Neural cell (in vitro differentiated cells): ENCODE measurements at regions not wholly inside any gene's neighbourhood (a gene's known extent, or its start where the extent isn't known, plus 50 kb on each side); places are given as distances from the start of the nearest gene placed in this dataset.

Experiments used
- H2AFZ ChIP-seq: fragments of 200-600, 300-800 bp; sonication (generic), shearing (Covaris generic); 2 replicates; pipeline ENCODE4 v1.6.0; 2014; ENCODE audit warnings: low read depth, mild to moderate bottlenecking, antibody characterized with exemption, low read length, moderate library complexity
- H3F3A ChIP-seq: fragments of 200-600 bp; shearing (Covaris generic); 2 replicates; pipeline ENCODE4 v1.6.1; 2016; ENCODE audit warnings: mild to moderate bottlenecking, moderate library complexity, mixed read lengths, antibody characterized with exemption, low read length; ENCODE audit not compliant: insufficient read depth, poor library complexity, severe bottlenecking
- H3K27ac ChIP-seq: fragments of 200-600, 300-800 bp; sonication (generic), shearing (Covaris generic); 2 replicates; pipeline ENCODE4 v1.5.1; 2014; ENCODE audit warnings: mild to moderate bottlenecking, low read length, moderate library complexity
- H3K27me3 ChIP-seq: fragments of 300-800, 200-600 bp; sonication (generic), shearing (Covaris generic); 2 replicates; pipeline ENCODE4 v1.6.0; 2014; ENCODE audit warnings: mild to moderate bottlenecking, low read depth, low read length, moderate library complexity; ENCODE audit not compliant: insufficient read depth
- H3K36me3 ChIP-seq: fragments of 300-800, 200-600 bp; sonication (generic), shearing (Covaris generic); 2 replicates; pipeline ENCODE4 v1.5.1; 2014; ENCODE audit warnings: mild to moderate bottlenecking, antibody characterized with exemption, low read length, moderate library complexity; ENCODE audit not compliant: insufficient read depth
- H3K4me2 ChIP-seq: fragments of 300-800, 200-600 bp; sonication (generic), shearing (Covaris generic); 2 replicates; pipeline ENCODE4 v1.6.0; 2014; ENCODE audit warnings: mild to moderate bottlenecking, low read length
- H3K4me3 ChIP-seq: fragments of 300-800, 200-600 bp; sonication (generic), shearing (Covaris generic); 2 replicates; pipeline ENCODE4 v1.5.1; 2014; ENCODE audit warnings: mild to moderate bottlenecking, low read length, moderate library complexity
- H3K79me2 ChIP-seq: fragments of 200-600 bp; shearing (Covaris generic); replicated peaks from 2 replicates; pipeline ENCODE4 v1.6.0; 2014; ENCODE audit warnings: mild to moderate bottlenecking, low read length, moderate library complexity; ENCODE audit not compliant: insufficient read depth
- H3K9ac ChIP-seq: fragments of 300-800, 200-600 bp; sonication (generic), shearing (Covaris generic); 2 replicates; pipeline ENCODE4 v1.6.1; 2016; ENCODE audit warnings: mild to moderate bottlenecking, low read length, mixed read lengths
- H3K9me2 ChIP-seq: fragments of 200-600 bp; shearing (Covaris generic); 2 replicates; pipeline ENCODE4 v1.6.1; 2016; ENCODE audit warnings: mild to moderate bottlenecking, low read length, mixed read lengths; ENCODE audit not compliant: insufficient read depth
- H3K9me3 ChIP-seq: fragments of 200-600, 300-800 bp; sonication (generic), shearing (Covaris generic); 2 replicates; pipeline ENCODE4 v1.6.1; 2016; ENCODE audit warnings: mild to moderate bottlenecking, mixed run types, low read length, moderate library complexity, mixed read lengths
- H4K20me1 ChIP-seq: fragments of 200-600 bp; shearing (Covaris generic); 2 replicates; pipeline ENCODE4 v1.6.1; 2016; ENCODE audit warnings: mild to moderate bottlenecking, mixed run types; ENCODE audit not compliant: insufficient read depth
- CTCF ChIP-seq: fragments of 450-650 bp; IDR thresholded peaks from 2 replicates; pipeline ENCODE4 v1.5.1; 2014; ENCODE audit warnings: antibody characterized with exemption, mild to moderate bottlenecking, moderate library complexity; ENCODE audit not compliant: poor library complexity, severe bottlenecking
- EP300 ChIP-seq: fragments of 450-650 bp; conservative IDR thresholded peaks from 2 replicates; pipeline ENCODE4 v1.6.1; 2014; ENCODE audit warnings: antibody characterized with exemption, mild to moderate bottlenecking, moderate library complexity; ENCODE audit not compliant: poor library complexity, severe bottlenecking
- EZH2 ChIP-seq: fragments of 200-600, 300-800 bp; shearing (Covaris generic), sonication (generic); IDR thresholded peaks from 2 replicates; pipeline ENCODE4 v1.6.1; 2014; ENCODE audit warnings: antibody characterized with exemption, low read length, borderline replicate concordance, mild to moderate bottlenecking; ENCODE audit not compliant: insufficient read depth, poor library complexity, severe bottlenecking
- MXI1 ChIP-seq: fragments of 450-650 bp; conservative IDR thresholded peaks from 2 replicates; pipeline ENCODE4 v1.6.1; 2014; ENCODE audit warnings: antibody characterized with exemption, mild to moderate bottlenecking; ENCODE audit not compliant: poor library complexity, severe bottlenecking
- POLR2AphosphoS5 ChIP-seq: IDR thresholded peaks from 2 replicates; pipeline ENCODE4 v1.6.1; 2012
- RAD21 ChIP-seq: fragments of 450-650 bp; conservative IDR thresholded peaks from 2 replicates; pipeline ENCODE4 v1.6.1; 2014; ENCODE audit warnings: antibody characterized with exemption, mild to moderate bottlenecking, moderate library complexity
- REST ChIP-seq: IDR thresholded peaks from 2 replicates; pipeline ENCODE4 v1.6.1; 2012; ENCODE audit warnings: borderline replicate concordance
- SMC3 ChIP-seq: fragments of 450-650 bp; conservative IDR thresholded peaks from 2 replicates; pipeline ENCODE4 v1.6.1; 2014; ENCODE audit warnings: antibody characterized with exemption, mild to moderate bottlenecking, moderate library complexity; ENCODE audit not compliant: poor library complexity
- TAF1 ChIP-seq: IDR thresholded peaks from 2 replicates; pipeline ENCODE4 v1.6.1; 2012; ENCODE audit warnings: low read depth

- no peak overlapping the region for H3K4me2 ChIP-seq
- H3K9me3 ChIP-seq: no peaks in the 10 kb centered on the region
- no peaks in the 10 kb centered on the region for H3K9me2 ChIP-seq
- H3K79me2 ChIP-seq: peaks cover 78% of the 10 kb centered on the region
- no peak overlapping the region for H3K4me3 ChIP-seq
- H2AFZ ChIP-seq: no peak overlapping the region
- H3F3A ChIP-seq: peaks cover 2% of the 10 kb centered on the region
- TF ChIP-seq POLR2AphosphoS5 (no peak), EP300 (no peak), TAF1 (no peak), EZH2 (no peak), SMC3 (no peak), CTCF (no peak), RAD21 (no peak), REST (no peak), MXI1 (no peak)
- H3K27ac ChIP-seq: no peak overlapping the region
- no peak overlapping the region for H3K9ac ChIP-seq
- no peaks in the 10 kb centered on the region for H3K27me3 ChIP-seq
- H3K36me3 ChIP-seq: peaks cover 9% of the 10 kb centered on the region
- peaks cover 8% of the 10 kb centered on the region for H4K20me1 ChIP-seq
Observed at GRCh38 chr1:39117899-39118450, 86.5 kb upstream of the MACF1 start.

GRCh38 chr1:39122056-39122455 lies 82.4 kb upstream of the MACF1 start:
- Histone ChIP-seq H3K9me2 (no peaks in the 10 kb centered on the region), H3K36me3 (peaks cover 8% of the 10 kb centered on the region), H3K9ac (no peak overlapping the region), H2AFZ (no peak overlapping the region), H3K79me2 (peaks cover 44% of the 10 kb centered on the region), H3F3A (peaks cover 2% of the 10 kb centered on the region), H3K4me3 (no peak overlapping the region), H4K20me1 (peaks cover 8% of the 10 kb centered on the region), H3K9me3 (no peaks in the 10 kb centered on the region), H3K27ac (no peak overlapping the region), H3K27me3 (no peaks in the 10 kb centered on the region), H3K4me2 (no peak overlapping the region)
- TF ChIP-seq REST (no peak), EZH2 (no peak), MXI1 (no peak), POLR2AphosphoS5 (no peak), TAF1 (no peak)
